Osteoblast (primary cell): ENCODE measurements at regions not wholly inside any gene's neighbourhood (a gene's known extent, or its start where the extent isn't known, plus 50 kb on each side); places are given as distances from the start of the nearest gene placed in this dataset.

Experiments
- DNase-seq: peaks from one replicate; pipeline ENCODE4 v3.0.0; 2011; ENCODE audit warnings: low spot score, mixed read lengths; ENCODE audit not compliant: insufficient read length; ENCODE audit errors: missing footprints
- H2AFZ ChIP-seq: 2 replicates; pipeline ENCODE4 v1.6.0; 2011; ENCODE audit warnings: mild to moderate bottlenecking, low read length
- H3K27ac ChIP-seq: 2 replicates; pipeline ENCODE4 v1.5.1; 2011; ENCODE audit warnings: mild to moderate bottlenecking, low read depth, low read length, moderate library complexity
- H3K27me3 ChIP-seq: 2 replicates; pipeline ENCODE4 v1.6.0; 2012; ENCODE audit warnings: mild to moderate bottlenecking, control low read depth, inconsistent platforms, low read length, moderate library complexity; ENCODE audit not compliant: insufficient read depth
- H3K36me3 ChIP-seq: 2 replicates; pipeline ENCODE4 v1.5.1; 2011; ENCODE audit warnings: mild to moderate bottlenecking, low read length, control low read depth, moderate library complexity; ENCODE audit not compliant: insufficient read depth
- H3K4me1 ChIP-seq: 2 replicates; pipeline ENCODE4 v1.5.1; 2011; ENCODE audit warnings: mild to moderate bottlenecking, low read length, control low read depth, moderate library complexity; ENCODE audit not compliant: insufficient read depth
- H3K4me2 ChIP-seq: 2 replicates; pipeline ENCODE4 v1.6.0; 2011; ENCODE audit warnings: mild to moderate bottlenecking, low read length; ENCODE audit not compliant: insufficient read depth
- H3K4me3 ChIP-seq: fragments of 200-600 bp; sonication (generic); 3 replicates; pipeline ENCODE4 v1.5.1; 2012; ENCODE audit warnings: mild to moderate bottlenecking, low read length, inconsistent platforms; ENCODE audit not compliant: insufficient read depth
- H3K79me2 ChIP-seq: 2 replicates; pipeline ENCODE4 v1.6.0; 2012; ENCODE audit warnings: mild to moderate bottlenecking, low read length, control low read depth, inconsistent platforms; ENCODE audit not compliant: insufficient read depth
- H3K9me3 ChIP-seq: 2 replicates; pipeline ENCODE4 v1.5.1; 2011; ENCODE audit warnings: low read depth, low read length, control low read depth
- H4K20me1 ChIP-seq: 2 replicates; pipeline ENCODE4 v1.6.0; 2012; ENCODE audit warnings: mild to moderate bottlenecking, low read length, control low read depth; ENCODE audit not compliant: insufficient read depth
- CTCF ChIP-seq: IDR thresholded peaks from 2 replicates; pipeline ENCODE4 v1.5.1; 2011; ENCODE audit warnings: mild to moderate bottlenecking, low read depth, low read length, moderate library complexity; ENCODE audit errors: extremely low read depth

GRCh38 chr2:49255409-49255971 is 101.2 kb upstream of the FSHR start:
- H3K79me2 ChIP-seq, result no peaks in the 10 kb centered on the region
- no peaks in the 10 kb centered on the region for H3K27me3 ChIP-seq
- H3K36me3 ChIP-seq, result no peaks in the 10 kb centered on the region
- H3K9me3 ChIP-seq, result no peaks in the 10 kb centered on the region
- H2AFZ ChIP-seq, result no peak overlapping the region
- no peak for DNase-seq
- peaks cover 17% of the 10 kb centered on the region for H3K4me1 ChIP-seq
- H4K20me1 ChIP-seq, result no peaks in the 10 kb centered on the region
- no peak overlapping the region for H3K4me3 ChIP-seq
- H3K27ac ChIP-seq, result no peak overlapping the region
- peak; percentile 37 for TF ChIP-seq CTCF
- H3K4me2 ChIP-seq, result no peak overlapping the region

GRCh38 chr2:49254401-49254800 is 100.1 kb upstream of the FSHR start:
- Histone ChIP-seq H4K20me1 (no peaks in the 10 kb centered on the region), H3K9me3 (no peaks in the 10 kb centered on the region), H3K27me3 (no peaks in the 10 kb centered on the region), H3K4me1 (peaks cover 22% of the 10 kb centered on the region), H2AFZ (peak overlapping the region; percentile 18), H3K27ac (no peak overlapping the region), H3K79me2 (no peaks in the 10 kb centered on the region), H3K36me3 (no peaks in the 10 kb centered on the region), H3K4me2 (no peak overlapping the region), H3K4me3 (no peak overlapping the region)
- TF ChIP-seq CTCF, result no peak
- no peak for DNase-seq

GRCh38 chr2:49251766-49252165 is 97.5 kb upstream of the FSHR start:
- no peaks in the 10 kb centered on the region for H3K36me3 ChIP-seq
- peak overlapping the region; percentile 62 for H3K27ac ChIP-seq
- no peaks in the 10 kb centered on the region for H3K79me2 ChIP-seq
- H3K27me3 ChIP-seq, result no peaks in the 10 kb centered on the region
- peak overlapping the region; percentile 52 for H2AFZ ChIP-seq
- H3K4me2 ChIP-seq, result peak overlapping the region; percentile 61
- no peak for TF ChIP-seq CTCF
- peaks cover 35% of the 10 kb centered on the region for H3K4me1 ChIP-seq
- no peak for DNase-seq
- H4K20me1 ChIP-seq, result no peaks in the 10 kb centered on the region
- no peaks in the 10 kb centered on the region for H3K9me3 ChIP-seq
- H3K4me3 ChIP-seq, result no peak overlapping the region

GRCh38 chr2:49251251-49251650 is 96.9 kb upstream of the FSHR start:
- DNase-seq, result no peak
- H3K27ac ChIP-seq, result no peak overlapping the region
- no peaks in the 10 kb centered on the region for H3K27me3 ChIP-seq
- no peaks in the 10 kb centered on the region for H3K36me3 ChIP-seq
- TF ChIP-seq CTCF, result no peak
- no peaks in the 10 kb centered on the region for H4K20me1 ChIP-seq
- H3K9me3 ChIP-seq, result no peaks in the 10 kb centered on the region
- no peak overlapping the region for H3K4me2 ChIP-seq
- no peak overlapping the region for H3K4me3 ChIP-seq
- H3K79me2 ChIP-seq, result no peaks in the 10 kb centered on the region
- no peak overlapping the region for H2AFZ ChIP-seq
- peaks cover 35% of the 10 kb centered on the region for H3K4me1 ChIP-seq
